Astrocyte of the hippocampus (primary cell): ENCODE measurements at regions not wholly inside any gene's neighbourhood (a gene's known extent, or its start where the extent isn't known, plus 50 kb on each side); places are given as distances from the start of the nearest gene placed in this dataset.

ENCODE experiments used
- DNase-seq: peaks from one replicate; pipeline ENCODE4 v3.0.0; 2011; ENCODE audit warnings: low read depth, low spot score

DNA sequence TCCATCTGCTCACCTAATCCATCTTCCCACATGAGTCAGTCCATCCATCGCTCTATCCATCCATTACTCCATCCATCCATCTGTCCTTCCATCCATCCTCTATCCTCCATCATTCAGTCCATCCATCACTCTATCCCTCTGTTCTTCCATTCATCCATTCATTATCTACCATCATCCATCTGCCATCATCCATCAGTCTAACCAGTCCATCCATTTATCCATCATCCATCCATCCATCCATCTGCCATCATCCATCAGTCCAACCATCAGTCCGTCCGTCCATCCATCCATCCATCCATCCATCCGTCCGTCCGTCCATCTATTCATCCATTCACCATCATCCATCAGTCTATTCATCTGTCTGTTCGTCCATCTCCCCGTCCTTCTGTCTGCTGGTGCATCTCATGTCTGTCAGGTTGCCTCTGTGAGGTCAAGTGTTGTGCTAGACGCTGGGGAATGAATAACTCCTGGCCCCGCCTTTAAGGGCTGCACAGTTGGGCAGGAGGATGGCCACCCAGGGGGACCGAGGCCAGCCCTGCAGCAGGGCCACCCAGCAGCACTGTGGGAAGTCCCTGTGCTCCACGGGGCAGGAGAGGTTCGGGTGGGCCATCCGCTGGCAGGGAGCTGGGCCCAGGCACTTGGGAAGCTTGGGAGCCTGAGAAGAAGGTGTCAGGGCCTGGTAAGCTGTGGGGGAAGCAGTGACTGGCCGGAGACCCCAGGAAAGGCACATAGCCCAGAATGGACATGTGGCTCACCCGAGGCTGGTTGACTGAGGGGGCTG lies 137.1 kb downstream of the CTTN start:
- DNase-seq: no peak

DNA sequence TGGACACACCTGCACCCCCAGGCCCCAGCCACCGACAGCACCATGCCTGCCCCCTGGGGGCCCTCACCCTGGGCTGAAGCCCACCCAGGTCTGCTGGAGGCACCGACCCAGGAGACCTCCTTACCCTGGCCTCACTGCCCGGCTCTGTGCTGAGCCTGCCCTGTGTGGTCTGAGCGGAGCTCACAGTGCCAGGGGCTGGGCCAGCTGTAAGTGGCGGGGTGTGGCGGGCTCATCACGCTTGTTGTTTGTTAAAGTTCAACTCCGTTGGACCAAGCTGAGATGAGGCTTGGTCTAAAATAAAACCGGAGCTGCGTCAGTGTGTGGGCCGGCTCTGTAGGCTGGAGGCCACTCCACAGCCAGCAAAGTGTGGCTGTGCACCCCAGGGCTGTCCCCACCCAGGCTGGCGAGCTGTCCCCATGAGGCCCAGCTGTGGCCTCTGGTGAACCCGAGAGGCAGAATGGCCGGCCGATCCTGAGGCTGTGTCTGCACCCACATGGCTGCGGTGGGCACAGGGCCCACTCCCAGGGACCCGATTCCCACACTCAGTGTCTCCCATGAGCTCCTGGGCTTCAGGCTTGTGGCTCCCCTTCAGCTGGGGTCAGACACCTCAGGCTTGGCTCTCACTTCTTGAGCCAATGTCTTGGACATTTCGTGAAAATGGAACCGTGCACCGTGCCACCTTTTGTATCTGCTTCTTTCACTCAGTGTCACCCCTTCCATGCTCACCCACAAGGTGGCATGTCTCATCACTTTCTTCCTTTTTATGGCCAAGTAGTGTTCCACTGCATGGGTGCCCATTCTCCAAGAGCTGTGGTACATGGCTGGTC lies 137.9 kb downstream of the CTTN start:
- DNase-seq: no peak

DNA sequence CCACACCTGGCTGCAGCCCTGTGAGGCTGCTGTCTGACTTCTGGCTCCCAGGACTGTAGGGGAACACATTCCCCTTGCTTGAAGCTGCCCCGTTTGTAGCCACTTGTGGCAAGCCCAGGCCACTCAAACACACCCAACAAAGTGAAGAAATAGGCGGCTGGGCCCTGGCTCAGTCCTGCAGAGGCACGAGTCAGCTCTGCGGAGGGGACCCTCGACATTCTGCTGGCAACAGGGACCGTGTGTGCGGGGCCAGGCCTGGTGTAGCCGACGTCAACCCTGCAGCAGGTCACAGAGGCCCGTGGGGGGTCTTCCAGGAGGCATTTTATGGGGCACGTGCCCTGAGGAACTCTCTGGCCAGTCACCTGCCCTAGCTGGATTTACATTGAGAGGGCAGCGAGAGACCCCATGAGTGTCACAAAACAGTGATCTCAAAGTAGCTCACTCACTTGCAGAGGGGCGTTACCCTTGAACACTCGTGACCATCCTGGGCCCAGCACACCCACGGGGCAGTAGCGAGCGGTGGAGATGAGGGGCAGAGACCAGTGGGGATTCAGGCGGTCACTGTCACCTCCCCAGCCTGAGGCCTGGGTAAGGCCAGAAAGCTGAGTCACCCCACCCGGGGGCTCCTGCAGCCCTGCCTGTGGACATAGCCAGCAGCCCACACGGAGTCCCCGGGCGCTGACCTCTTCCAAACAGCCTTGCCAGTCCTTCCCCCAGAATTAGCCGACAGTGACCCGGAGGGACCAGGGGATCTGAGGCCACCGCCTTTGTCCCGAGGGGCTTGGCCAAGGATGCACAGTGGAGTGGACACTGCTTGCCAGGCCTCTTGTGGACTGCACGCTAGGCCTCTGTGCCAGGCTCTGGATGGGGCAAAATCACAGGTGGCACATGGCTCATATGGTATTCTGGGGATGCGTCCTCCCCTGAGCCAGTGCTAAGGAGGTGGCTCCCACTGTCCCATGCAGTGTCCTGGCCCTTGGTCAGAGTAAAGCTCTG lies 139.5 kb downstream of the CTTN start:
- no peak for DNase-seq

DNA sequence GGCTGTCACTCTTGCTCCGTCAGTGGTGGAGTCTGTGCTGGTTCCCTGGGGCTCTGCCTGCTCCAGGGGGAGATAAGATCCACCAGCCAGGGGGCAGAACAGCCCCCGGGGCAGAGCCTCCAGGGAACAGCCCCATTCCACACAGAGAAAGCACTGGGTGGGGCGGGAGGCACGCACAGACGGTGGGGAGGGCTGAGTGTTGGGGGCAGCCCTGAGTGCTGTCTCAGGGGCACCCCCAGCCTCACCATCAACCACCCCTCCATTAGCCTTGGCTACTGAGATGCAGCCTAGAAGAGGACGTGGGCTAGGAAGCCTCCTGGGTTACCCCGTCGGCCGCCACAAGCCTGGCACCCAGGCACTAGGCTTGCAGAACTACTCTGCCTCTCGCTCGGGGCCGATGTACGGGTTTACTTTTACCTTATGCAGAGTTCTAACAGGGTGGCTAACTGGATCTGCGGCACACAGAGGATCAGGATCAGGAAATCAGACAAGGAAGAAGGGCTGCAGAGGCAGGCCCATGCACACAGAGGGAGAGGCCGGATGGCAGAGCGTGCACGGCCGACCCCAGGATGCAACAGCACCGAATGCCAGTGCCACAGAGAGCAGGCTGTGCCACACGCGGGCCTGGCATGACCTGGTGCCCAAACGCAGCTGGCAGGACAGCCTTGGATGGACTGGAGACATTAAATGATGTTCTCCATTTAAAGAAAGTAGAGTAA lies 140.5 kb downstream of the CTTN start:
- no peak for DNase-seq

DNA sequence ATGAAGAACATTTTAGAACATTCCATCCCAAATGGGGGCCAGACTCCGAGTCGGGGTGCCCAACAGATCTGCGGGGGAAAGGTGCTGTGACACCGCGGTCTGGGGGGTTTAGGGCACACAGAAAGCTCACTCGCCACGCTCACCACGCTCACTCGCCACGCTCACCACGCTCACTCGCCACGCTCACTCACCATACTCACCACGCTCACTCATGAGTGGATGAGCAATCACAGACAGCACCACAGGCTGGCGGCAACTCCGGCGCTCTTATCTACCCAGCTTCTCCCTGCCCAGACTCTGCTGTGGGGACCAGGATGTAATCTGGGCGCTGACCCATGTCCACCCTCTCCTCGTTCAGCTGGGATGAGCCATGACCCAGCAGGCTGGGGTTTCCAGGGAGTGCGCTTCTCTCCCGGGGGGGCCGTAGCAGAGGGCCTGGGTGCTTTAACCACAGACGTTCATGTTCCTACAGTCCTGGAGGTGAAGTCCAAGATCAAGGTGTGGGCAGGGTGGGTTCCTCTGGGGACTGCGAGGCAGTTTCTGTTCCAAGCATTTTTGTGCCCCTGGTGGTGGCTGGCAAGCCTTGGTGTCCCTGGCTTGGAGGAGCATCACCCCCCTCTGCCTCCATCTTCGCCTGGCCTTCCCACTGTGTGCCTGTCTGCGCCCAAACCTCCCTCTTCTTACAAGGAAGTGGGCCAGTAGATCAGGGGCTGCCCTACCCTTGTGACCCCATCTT lies 141.2 kb downstream of the CTTN start:
- no peak for DNase-seq

DNA sequence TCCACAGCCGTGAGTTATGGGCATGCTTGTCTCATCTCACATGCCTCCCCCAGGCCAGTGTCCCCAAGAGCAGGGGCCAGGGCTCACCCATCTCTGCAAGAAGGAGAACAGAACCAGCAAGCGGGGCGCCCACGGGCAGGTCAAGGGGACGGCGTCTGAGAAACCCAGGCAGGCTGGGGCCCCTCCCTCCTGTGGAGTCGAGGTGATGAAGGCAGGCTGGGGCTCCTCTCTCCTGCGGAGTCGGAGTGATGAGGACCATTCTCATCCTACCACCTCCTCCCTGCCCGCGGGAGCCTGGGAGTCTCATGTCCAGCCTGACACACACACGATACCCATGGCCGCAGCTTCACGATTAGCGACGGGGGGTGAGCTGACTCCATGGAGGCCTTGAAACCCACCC lies 141.9 kb downstream of the CTTN start:
- DNase-seq: no peak

DNA sequence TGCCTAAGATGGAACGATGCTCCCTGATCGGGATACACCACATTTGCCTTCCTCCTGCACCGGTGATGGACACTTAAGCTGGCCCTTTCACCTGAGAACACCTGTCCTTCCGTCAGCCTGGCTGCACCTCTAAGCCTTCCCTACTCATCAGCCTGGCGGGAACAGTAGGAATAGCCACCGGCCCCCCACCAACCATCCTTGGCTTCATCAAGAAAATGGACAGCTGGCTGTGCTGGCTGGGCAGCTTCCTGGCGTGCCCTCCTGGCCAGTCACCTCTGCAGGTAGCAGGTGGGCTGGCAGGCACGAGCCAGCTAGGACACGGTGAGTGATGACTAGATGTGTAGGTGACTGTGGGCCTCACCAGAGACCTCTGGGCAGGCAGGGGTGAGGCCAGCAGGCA lies 142.8 kb downstream of the CTTN start:
- DNase-seq: no peak

DNA sequence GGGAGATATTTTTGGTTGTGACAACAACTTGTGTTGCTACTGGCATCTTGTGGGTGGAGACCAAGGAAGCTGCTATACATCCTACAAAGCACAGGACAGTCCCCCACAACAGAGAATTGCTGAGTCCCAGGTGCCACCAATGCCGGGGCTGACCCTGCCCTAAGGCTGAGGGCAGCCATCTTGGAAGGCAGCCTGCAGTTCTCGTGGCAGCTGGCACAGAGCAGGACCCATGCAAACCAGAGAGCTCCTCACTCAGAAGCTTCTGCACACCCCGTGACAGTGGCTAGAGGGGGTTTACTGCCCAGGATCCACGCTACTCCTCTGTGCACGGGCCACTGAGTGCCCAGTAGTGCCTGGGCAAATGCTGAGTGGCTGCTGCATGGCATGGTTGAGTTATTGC lies 143.4 kb downstream of the CTTN start:
- no peak for DNase-seq

DNA sequence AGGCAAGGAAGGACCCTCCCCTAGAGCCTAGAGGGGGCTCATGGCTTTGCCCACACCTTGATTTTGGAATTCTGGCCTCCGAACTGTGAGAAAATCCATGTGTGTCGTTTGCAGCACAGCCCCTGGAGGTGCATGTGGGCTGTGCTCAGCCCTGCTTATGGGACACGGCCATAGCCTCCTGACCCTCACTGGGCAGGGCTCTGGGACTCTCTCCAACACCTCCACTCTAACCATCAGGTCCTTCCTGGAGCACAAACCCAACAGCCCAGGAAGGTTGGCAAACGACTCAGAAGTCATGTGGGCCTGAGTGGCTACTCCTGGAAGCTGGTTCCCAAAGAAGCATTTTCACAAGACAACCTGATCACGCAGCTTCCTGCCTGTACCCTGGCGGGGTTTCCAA lies 144.1 kb downstream of the CTTN start:
- no peak for DNase-seq

DNA sequence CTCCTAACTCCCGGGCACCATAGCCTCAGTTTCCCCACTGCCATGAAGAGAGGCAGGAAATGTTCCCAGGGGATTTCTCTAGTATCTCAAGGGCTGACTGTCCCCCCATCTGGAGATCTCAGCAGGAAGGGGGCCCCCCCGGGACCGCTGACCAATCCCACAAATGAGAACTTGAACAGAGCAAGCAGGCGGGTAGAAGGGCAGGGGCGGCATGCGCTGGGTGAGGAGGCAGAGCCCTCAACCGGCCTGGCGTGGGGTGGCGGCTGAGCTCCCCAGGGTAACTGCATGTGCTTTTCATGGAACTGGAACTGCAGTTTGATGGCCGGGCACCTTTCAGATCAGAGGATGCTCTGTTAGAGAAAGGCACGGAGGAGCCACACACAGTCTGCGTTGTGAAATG lies 144.5 kb downstream of the CTTN start:
- DNase-seq: no peak

DNA sequence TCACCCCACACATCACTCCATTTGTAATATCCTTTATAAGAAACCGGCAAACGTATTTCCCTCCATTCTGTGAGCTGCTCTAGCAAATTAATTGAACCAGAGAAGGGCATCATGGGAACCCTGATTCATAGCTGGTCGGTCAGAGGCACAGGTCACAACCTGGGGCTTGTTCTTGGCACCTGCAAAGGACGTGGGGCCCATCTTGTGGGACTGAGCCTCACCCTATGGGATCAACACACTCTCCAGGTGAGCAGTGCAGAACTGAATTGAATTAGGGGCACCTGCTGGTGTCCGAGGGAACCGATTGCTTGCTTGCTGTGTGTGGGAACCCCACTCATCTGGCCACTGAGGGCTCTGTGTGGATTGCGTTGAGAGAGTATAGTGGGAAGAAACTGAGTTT lies 145.3 kb downstream of the CTTN start:
- no peak for DNase-seq

DNA sequence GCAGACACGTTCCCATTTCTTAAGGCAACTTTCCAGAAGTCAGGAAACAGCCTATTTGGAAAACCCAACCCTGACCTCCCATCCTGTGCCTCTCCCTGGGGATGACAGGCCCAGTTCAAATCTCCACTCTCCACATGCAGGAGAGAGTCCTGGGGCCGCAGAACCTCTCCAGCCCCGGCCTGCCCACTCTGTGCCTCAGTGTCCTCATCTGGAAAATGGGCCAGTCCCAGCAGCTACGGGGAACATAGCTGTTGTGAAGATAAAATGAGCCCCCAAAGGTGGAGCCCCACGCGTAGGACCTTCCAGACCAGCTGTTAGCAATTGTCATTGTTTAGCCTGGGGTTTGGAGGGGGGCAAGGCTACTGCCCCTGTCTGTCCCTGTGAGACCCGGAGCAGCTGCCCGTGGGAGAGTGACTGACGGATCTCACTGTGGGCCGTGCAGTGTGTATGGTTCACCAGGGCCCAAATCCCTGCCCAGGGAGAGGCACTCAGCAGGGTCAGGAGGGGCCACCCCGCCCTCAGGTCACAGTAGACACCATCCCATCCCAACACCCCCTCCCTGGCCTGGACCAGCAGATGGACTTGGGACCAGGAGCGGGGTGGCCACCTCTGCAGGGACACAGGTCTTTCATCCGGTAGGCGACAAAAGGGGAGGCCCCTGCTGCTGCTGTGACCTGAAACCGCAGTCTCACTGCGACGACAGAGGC lies 145.9 kb downstream of the CTTN start:
- no peak for DNase-seq

DNA sequence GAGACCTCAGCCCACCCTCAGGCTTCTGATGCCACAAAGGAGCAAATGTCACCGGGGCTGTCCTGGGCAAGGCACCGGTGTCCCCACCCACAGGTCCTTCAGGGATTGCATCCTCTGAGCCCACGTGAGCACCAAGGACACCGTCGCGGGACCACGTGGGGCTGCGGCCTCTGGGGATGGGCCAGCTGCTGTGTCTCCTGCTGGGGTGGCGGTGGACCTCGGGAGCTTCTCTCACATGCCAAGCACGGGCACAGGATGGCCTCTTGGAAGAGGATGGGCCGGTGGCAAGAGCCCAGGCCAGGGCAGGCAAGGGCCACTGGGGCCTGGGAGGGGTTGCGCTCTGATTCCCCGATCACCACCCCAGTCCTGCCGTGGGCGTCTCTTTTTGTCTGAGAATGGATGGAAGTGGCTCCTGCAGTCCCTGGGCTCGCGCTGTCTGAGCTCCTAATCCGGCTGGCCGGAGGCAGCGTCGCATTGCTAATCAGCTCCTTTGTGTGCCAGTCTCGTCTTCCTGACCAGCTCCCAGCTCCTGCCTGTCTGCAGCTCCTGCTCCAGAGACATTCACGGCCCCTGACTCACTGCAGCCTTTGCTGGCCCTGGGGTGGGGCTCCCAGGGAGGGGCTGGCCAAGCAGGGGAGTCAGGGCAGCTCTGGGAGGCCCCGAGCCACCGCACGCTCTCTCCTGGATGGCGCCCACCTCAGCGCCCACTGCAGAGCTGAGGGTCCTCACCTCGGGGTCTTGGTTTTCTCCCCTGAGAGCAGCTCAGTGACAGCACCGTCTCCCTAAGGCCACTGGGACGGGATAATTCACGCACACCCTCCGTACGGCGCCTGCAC lies 146.7 kb downstream of the CTTN start:
- DNase-seq: peak; percentile 93

DNA sequence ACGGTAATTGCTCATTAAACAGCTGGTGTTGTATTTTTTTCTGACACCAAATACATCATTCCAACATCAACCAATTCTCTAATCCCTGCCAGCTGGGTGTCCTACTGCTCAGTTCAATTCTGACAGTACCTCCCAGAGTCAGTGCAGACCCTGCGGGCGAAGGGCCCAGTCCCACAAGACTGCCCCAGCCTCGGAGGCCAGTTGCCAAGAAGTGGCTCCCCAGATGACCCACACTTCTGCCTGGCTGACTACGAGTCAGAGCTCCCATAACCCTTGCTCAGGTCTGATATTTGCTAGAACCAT lies 147.2 kb downstream of the CTTN start:
- DNase-seq: no peak

DNA sequence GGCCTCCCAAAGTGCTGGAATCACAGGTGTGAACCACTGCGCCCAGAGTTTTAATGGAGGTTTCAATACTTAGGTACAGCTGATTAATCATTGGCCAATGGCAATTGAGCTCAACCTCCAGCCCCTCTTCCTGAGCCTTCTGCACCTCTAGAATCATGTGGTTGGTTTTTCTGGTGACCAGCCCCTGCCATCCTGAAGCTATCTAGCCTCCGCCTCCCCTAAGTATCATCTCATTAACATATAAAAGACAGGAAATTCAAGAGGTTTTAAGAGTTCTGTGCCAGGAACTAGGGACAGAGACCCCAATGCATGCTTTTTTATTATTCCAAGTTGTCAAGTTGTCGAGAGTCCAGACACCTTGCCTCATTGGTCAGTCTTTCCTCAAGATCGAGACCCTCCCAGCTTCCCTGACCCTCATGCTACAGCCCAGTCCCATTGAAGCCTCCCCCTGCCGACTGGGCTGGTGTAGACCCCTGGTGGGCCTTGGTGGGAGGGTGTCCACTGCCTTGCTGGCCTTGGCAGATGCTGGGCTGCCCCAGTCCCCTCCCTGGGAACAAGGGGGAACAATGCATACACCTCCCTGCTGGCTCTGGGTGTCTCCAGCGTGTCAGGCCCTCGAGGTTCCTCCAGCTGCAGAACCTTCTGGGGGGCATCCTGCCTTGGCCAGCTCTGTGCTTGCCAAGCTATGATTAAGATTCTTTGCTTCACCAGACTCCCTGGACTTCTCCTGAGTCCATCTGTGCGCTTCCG lies 148.0 kb downstream of the CTTN start:
- DNase-seq: no peak

DNA sequence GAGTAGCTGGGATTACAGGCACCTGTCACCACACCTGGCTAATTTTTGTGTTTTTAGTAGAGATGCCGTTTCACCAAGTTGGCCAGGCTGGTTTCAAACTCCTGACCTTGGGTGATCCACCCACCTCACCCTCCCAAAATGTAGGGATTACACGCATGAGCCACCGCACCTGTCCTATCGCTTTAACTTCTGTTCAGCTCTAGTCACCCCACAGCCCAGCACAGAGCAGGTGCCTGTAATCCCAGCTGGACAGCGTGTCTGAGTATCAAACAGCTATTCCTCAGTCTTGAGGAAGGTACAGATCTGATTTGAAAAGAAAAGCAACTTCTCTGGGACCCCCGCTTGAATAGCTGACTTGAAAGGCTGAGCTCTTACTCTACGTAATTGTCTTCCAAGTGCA lies 149.1 kb downstream of the CTTN start:
- DNase-seq: no peak

DNA sequence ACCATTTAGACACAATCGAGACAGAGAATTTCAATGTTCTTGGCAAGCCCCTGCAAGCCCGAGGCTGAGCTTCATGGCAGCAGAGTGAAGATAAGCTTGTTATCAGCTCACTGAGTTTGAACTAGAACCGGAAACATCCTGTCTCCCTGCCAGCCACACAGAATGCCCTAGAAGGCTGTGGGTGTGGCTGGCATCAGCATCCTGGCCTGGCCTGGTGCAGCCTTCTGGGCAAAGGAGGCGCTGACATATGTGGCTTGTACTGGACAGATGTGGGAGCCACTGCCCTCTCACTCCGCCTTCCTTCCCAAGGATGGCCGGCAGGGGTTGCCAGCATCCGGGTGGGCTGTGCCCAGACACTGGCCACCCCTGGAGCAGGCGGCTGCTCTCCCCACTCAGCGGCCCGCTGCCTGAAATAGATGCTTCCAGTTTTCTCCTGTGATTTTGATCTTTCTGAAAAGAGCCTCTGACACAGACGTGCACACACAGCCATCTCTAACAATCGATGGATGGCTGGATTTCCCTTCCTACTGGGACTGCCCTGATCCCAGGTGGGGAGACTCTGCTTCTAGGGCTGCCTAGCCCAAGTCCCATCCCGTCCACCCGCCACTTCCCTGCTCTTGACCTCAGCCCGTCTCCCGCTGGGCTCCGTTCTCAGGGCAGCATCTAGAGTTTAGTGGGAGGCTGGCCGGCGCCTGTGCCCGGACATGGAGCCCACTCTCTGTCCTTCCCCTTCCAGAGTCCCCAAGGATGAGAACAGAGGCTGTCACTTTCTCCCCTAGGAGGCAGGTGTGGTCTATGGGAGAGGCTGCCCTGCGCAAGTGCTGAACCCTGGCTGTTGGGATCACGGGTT lies 149.7 kb downstream of the CTTN start:
- peak; percentile 27 for DNase-seq

DNA sequence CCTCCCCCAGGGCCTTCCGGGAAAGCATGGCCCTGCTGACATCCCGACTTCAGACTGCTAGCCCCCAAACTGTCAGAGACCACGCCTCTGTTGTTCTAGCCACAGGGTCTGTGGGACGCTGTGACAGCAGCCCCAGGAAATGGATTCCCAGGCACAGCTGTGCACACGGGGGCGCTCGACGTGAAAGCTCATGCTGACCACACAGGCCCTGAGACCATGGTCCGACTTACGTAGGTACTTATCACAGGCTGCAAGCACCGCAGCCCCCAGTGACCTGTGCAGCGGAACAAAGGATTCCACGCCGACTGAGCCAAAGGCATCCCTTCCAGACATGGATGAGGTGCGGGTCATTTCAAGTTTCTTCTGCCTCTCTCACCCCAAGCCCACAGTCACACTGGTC lies 150.6 kb downstream of the CTTN start:
- no peak for DNase-seq
